ENCODE measurements at regions not wholly inside any gene's neighbourhood (a gene's known extent, or its start where the extent isn't known, plus 50 kb on each side); places are given as distances from the start of the nearest gene placed in this dataset.
"Not testable (repeated sequence)": the region's sequence is repeated elsewhere in the genome, so short reads cannot be mapped to it uniquely, and the experiment has no call there.

DNA sequence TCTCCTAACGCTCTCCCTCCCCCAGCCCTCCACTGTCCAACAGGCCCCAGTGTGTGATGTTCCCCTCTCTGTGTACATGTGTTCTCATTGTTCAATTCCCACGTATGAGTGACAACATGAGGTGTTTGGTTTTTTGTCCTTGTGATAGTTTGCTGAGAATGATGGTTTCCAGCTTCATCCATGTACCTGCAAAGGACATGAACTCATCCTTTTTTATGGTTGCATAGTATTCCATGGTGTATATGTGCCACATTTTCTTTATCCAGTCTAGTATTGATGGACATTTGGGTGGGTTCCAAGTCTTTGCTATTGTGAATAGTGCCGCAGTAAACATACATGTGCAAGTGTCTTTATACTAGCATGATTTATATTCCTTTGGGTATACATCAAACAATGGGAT, 347.4 kb downstream of the MAGEE1 start:
- FAIRE-seq = not testable (repeated sequence)

GRCh38 chrX:76796311-76796710, 368.8 kb downstream of the MAGEE1 start:
- no peak for FAIRE-seq

DNA sequence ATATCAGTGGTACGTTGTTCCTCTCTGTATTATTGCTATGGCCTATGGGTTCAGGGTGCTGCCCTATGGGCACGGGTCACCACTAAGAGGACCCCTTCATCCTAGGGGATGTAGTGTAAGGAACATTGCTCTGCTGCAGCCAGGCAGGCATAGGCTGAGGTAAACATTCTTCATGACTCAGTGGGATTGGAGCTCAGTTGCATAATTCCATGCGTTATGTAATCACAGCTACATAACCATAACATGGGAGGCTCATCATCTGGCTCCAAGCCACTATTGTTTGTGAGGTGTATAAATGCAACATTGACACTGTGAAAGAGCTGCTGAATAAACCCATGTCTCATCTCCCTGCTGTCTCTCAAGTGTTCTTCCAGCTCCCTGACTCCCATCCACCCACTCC, 375.2 kb downstream of the MAGEE1 start:
- FAIRE-seq = no peak

GRCh38 chrX:76815754-76816153, 388.2 kb downstream of the MAGEE1 start:
- no peak for FAIRE-seq

DNA sequence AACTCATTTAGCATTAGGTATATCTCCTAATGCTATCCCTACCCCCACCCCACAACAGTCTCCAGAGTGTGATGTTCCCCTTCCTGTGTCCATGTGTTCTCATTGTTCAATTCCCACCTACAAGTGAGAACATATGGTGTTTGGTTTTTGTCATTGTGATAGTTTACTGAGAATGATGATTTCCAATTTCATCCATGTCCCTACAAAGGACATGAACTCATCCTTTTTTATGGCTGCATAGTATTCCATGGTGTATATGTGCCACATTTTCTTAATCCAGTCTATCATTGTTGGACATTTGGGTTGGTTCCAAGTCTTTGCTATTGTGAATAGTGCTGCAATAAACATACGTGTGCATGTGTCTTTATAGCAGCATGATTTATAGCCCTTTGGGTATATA, 389.8 kb downstream of the MAGEE1 start:
- not testable (repeated sequence) for FAIRE-seq

- no peak for FAIRE-seq
Observed at GRCh38 chrX:76821276-76821675, 393.8 kb downstream of the MAGEE1 start.

- FAIRE-seq = peak; percentile 53
Observed at GRCh38 chrX:76827672-76828071, 400.2 kb downstream of the MAGEE1 start.

DNA sequence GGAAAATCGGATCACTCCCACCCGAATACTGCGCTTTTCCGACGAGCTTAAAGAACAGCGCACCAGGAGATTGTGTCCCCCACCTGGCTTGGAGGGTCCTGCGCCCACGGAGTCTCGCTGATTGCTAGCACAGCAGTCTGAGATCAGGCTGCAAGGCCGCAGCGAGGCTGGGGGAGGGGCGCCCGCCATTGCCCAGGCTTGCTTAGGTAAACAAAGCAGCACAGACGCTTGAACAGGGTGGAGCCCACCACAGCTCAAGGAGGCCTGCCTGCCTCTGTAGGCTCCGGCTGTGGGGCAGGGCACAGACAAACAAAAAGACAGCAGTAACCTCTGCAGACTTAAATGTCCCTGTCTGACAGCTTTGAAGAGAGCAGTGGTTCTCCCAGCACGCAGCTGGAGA, 413.4 kb downstream of the MAGEE1 start:
- not testable (repeated sequence) for FAIRE-seq

DNA sequence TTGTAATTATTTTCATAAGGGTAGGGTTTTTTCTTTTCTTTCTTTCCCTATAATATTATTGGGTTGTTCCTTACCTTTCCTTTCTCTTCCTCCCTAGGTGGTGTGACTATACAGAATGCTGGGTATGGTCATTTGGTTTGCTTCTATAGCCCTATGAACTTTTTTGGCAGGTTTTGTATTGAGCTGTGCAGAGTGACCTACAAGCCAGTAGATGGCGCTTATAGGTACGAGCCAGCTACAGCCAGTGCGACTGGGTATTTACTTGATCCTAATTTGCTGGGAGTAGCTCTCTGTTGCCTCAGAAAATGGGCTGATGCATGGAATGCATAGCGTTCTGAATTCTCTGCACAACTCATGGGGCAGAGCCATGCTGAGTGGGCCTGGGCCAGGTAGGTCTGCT, 423.3 kb downstream of the MAGEE1 start:
- FAIRE-seq = no peak

- FAIRE-seq = peak; percentile 69
Observed at GRCh38 chrX:76862509-76862908, 435.0 kb downstream of the MAGEE1 start.

GRCh38 chrX:76893930-76894329, 466.4 kb downstream of the MAGEE1 start:
- FAIRE-seq = peak; percentile 24

DNA sequence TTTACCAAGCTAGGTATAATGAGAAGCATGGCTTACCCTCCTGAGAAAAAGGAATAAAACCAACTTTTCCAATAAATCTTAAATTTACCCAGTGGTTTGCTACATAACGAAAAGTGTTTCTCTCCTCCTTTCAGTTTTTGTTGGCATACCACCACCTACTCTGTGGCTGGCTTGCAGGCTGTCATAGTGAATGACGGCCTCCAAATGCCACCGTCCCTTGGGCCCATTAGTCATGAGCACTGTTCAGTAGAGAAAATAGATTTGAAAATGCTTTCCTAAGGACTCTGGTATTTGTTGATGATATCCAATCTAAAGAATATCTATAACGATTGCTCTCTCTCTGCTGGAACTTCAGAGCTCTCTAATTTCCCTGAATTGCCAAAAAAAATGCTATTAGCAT, 488.3 kb downstream of the MAGEE1 start:
- FAIRE-seq = no peak

DNA sequence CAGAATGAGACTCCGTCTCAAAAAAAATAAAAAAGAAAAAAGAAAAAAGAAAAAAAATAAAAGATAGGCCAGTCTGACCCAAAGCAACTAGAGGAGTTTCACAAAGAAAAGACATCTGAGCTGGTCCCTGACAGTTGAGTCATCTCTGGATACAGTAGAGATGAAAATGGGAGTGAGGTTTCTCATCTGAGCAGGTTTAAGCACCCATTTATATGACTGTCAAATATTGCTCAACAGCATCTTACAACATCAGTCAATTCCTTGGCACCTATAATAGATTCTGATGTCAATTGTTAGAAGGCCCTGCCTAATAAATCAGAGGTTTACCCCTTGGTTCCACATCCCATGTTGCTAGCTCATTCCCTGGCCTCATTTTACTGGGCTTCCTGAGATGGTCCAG, 490.5 kb downstream of the MAGEE1 start:
- FAIRE-seq = no peak

DNA sequence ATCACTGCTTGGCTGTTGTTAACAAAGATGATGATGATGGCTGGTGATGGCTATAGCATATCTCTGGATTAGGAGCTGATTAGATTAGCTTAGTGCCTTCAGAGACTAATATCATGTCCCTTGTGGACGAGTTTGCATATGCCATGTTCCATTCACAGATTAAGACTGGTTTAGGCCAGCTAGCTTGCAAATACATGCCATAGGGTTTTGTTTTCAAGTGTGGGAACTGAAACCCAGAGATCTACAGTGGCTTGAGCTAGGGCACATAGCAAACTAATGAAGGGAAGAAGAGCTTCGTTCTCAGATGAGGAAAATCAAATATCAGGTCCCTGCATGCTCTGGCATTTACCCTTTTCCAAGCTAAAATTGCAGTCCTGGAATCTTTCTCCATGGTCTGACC, 492.3 kb downstream of the MAGEE1 start:
- FAIRE-seq = no peak

DNA sequence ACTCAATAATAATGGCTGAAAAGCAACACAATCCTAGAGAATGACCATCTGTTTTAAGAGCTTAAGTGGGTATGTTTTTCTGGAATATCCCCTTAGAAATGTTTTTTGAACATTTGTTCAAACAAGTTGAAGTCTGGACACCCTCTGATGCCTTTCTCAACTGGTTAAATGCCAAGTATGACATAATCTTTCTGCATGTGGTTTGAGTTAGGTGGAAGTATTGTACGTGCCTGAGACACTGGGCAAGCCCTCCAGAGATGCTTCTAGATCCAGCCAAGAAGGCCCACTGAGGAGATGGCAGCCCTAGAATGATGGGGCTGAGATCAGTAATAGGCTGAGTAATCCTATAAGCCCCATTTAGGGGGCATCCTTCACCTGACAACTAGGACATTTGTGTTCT, 493.1 kb downstream of the MAGEE1 start:
- FAIRE-seq = no peak

GRCh38 chrX:76921176-76921575, 493.7 kb downstream of the MAGEE1 start:
- FAIRE-seq = no peak

DNA sequence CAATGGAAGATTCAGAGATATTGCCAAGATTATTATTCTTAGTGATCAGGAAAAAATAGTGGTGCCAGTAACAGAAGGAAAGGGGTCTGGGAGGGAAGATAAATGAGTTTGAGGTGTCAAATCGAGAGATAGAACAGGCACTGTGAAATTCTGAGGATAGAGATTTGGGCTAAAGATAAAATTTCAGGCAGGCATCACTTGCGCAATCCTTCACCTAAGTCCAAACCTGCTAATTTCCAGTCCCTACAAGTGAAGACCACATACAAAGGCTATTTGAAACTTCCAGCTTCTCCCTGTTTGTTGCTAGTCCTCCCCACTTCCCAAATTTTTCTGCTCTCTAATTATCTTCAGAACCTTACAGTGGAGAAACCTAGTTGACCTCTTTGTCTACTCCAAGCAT, 494.6 kb downstream of the MAGEE1 start:
- FAIRE-seq = no peak

GRCh38 chrX:76924616-76925015, 497.1 kb downstream of the MAGEE1 start:
- not testable (repeated sequence) for FAIRE-seq

DNA sequence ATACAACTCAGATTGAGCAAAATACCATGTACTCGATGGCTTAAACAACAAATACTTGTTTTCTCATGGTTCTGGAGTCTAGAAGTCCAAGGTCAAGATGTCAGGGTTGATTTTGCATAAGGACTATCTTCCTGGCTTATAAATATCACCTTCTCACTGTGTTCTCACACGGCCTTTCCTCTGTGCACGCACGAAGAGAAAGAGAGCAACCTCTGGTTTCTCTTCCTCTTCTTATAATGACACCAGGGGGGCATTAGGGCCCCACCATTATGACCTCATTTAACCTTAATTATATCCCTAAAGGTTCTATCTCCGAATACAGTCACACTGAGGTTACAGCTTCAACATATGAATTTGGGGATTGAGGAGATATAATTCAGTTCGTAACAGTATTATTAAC, 504.0 kb downstream of the MAGEE1 start:
- no peak for FAIRE-seq

DNA sequence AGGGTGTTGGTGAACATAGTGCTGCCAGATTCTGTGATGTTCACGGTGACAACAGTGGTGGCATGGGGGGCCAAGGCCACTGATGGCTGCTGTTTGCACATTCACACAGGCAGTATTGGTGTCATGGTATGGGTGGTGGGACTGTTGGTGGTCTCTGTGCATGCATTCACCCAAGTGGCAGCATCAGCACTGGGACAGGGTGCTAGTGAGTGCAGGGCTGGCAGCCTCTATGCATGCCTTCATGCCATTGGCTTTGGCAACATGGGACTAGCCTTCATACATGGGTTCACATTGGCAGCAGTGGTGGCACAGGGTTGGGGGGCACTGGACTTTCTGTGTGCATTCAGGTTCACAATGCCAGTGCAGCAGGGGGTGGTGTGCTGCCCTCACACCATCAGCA, 489.7 kb upstream of the FGF16 start:
- FAIRE-seq = no peak

DNA sequence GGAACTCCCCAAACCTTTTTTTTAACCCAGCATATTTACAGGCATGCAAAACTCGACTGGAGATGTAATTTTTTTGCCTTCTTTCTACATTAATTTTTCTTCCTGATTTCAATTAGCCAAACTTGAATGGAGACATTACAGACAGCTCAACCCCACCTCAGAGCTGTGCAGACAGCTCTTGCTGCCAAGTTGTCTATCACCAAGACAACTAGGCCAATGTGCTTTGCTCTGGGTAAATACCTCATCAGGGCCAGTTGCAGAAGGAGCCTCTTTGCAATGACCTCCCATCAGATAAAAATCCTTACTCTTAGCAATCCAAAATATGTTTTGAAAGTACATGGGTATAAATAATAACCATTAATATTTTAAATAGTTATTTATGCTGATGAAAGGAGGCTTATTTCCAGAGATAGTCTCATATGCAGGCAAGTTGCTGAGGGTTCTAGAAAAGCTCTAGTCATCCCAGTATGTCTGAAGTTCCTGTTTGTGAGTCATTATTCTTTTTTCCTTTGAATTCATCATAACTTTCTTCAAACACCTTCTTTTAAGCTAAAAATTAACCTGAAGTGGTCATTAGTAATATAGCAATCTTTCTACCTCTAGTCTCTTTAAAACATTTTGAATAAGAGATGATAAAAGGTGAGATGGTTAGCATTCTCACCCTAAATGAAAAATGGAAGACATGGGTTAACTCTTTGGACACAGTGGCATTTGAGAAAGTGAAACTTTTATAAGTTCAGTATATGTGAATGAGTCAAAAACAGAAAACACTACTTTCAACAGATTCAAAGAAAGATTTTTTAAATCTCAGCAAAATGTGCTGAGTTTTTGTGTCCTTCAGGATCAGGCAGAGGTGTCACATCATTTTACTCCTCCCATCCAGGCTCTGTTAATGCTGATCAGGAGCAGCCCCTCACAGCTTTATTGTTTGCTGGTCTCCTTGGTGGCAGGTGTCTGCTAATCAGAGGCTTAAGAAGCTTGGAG, 475.5 kb upstream of the FGF16 start:
- no peak for FAIRE-seq

DNA sequence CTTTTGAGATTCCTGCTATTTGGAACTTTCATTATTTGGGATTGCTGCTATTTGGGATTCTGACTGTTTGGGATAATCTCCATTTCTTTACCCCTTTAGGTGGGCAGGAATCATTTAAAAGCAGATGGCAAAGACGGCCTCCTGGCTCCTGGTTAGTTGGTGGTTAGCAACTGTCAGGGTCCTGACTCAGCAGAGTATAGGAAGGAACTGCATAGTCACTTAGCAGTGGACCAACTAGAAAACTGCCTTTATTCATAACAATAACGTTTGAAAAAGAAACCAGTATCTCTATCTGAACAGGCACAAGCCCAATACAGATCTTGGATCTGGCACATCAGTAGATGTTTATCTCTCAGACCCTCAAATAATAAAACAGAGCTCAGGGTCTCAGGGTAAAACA, 469.7 kb upstream of the FGF16 start:
- no peak for FAIRE-seq

GRCh38 chrX:76987381-76987780, 459.8 kb upstream of the FGF16 start:
- FAIRE-seq = no peak

DNA sequence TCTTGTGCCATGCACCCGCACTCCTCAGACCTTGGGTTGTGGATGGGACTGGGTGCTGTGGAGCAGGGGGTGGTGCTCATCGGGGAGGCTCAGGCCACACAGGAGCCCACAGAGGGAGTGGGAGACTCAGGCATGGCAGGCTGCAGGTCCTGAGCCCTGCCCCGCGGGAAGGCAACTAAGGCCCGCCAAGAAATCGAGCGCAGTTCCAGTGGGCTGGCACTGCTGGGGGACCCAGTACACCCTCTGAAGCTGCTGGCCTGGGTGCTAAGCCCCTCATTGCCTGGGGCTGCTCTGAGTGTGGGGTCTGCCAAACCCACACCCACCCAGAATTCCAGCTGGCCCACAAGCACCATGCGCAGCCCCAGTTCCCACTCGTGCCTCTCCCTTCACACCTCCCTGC, 450.5 kb upstream of the FGF16 start:
- no peak for FAIRE-seq

DNA sequence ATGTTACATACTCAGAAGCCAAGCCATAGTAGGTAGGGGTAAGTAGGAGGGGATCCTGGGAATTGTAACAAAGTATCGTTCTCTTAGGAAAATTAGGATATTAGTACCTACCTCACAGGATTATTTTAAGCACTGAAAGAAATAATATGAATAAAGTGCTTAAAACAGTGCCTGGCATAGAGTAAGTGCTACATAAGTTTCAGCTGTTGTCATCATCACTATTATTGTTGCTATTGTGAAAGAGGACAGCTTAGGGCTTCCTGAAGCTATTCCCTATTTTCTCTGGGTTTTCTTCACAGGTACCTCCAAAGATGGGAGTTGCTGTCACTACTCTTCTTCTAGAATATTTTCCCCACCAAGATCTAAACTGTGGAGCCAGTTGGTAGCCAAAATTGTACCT, 443.7 kb upstream of the FGF16 start:
- FAIRE-seq = no peak
